OCI-LY7 (cell line): ENCODE measurements at regions not wholly inside any gene's neighbourhood (a gene's known extent, or its start where the extent isn't known, plus 50 kb on each side); places are given as distances from the start of the nearest gene placed in this dataset.

Source experiments
- BruUV-seq: library from RNA; stranded (reverse); fragments of 400-500 nt; replicated peaks from 2 replicates; lab custom pipeline; 2021; lab: Mats Ljungman, UMichigan
- CTCF ChIA-PET: fragments of 300-600 bp; sonication (Branson Sonifier 250); formaldehyde crosslinking; loops from one replicate; lab custom pipeline; 2022; ENCODE audit warnings: antibody characterized with exemption; ENCODE audit not compliant: unreplicated experiment; lab: Charles Lee
- POLR2A ChIA-PET: fragments of 300-600 bp; sonication (Branson Sonifier 250); formaldehyde crosslinking; loops from one replicate; lab custom pipeline; 2022; ENCODE audit warnings: antibody characterized with exemption; lab: Charles Lee
- DNase-seq: peaks from one replicate; pipeline ENCODE4 v3.0.0-alpha.2; 2015; ENCODE audit warnings: low spot score
- H2AFZ ChIP-seq: fragments of 200-600 bp; sonication (generic), shearing (Covaris generic); 2 replicates; pipeline ENCODE4 v1.6.1; 2014; ENCODE audit warnings: mild to moderate bottlenecking, antibody characterized with exemption, low read length, moderate library complexity
- H3K27ac ChIP-seq: fragments of 200-600 bp; sonication (generic); 2 replicates; pipeline ENCODE4 v1.5.1; 2014; ENCODE audit warnings: mixed run types, low read depth, mild to moderate bottlenecking, moderate library complexity, low read length, inconsistent platforms; ENCODE audit not compliant: poor library complexity, severe bottlenecking
- H3K36me3 ChIP-seq: fragments of 200-600 bp; sonication (generic); 2 replicates; pipeline ENCODE4 v1.6.1; 2014; ENCODE audit warnings: mild to moderate bottlenecking, antibody characterized with exemption, low read length, moderate library complexity, mixed read lengths; ENCODE audit not compliant: insufficient read depth
- H3K4me1 ChIP-seq: fragments of 200-600 bp; sonication (generic); 2 replicates; pipeline ENCODE4 v1.5.1; 2014; ENCODE audit warnings: mild to moderate bottlenecking, low read length; ENCODE audit not compliant: insufficient read depth, poor library complexity, severe bottlenecking
- H3K4me2 ChIP-seq: fragments of 200-600 bp; sonication (generic); 2 replicates; pipeline ENCODE4 v1.6.1; 2014; ENCODE audit warnings: mild to moderate bottlenecking, low read length
- H3K4me3 ChIP-seq: fragments of 200-600 bp; sonication (generic); 2 replicates; pipeline ENCODE4 v1.5.1; 2014; ENCODE audit warnings: mild to moderate bottlenecking, low read depth, low read length; ENCODE audit not compliant: poor library complexity, severe bottlenecking
- H3K79me2 ChIP-seq: fragments of 200-600 bp; sonication (generic); 2 replicates; pipeline ENCODE4 v1.6.1; 2016; ENCODE audit warnings: low read depth, mild to moderate bottlenecking, low read length, moderate library complexity, mixed read lengths; ENCODE audit not compliant: insufficient read depth
- H3K9me2 ChIP-seq: fragments of 200-600 bp; sonication (generic); 2 replicates; pipeline ENCODE4 v1.6.1; 2016; ENCODE audit warnings: mild to moderate bottlenecking, low read length, mixed read lengths; ENCODE audit not compliant: insufficient read depth
- H3K9me3 ChIP-seq: fragments of 200-600 bp; sonication (generic); 2 replicates; pipeline ENCODE4 v1.6.1; 2014; ENCODE audit warnings: mild to moderate bottlenecking, mixed run types, low read length, mixed read lengths
- H4K20me1 ChIP-seq: fragments of 200-600 bp; sonication (generic); 2 replicates; pipeline ENCODE4 v1.6.1; 2014; ENCODE audit warnings: mild to moderate bottlenecking, antibody characterized with exemption, low read length, moderate library complexity, mixed read lengths; ENCODE audit not compliant: insufficient read depth
- CTCF ChIP-seq: fragments of 200-600 bp; sonication (generic); conservative IDR thresholded peaks from 2 replicates; pipeline ENCODE4 v1.5.1; 2014; ENCODE audit warnings: mild to moderate bottlenecking, antibody characterized with exemption, low read length, moderate library complexity, mixed read lengths
- EZH2phosphoT487 ChIP-seq: fragments of 200-600 bp; sonication (generic); IDR thresholded peaks from 2 replicates; pipeline ENCODE4 v1.6.1; 2018; ENCODE audit warnings: low read depth, borderline replicate concordance, mild to moderate bottlenecking, mixed run types, antibody characterized with exemption, low read length, moderate library complexity, mixed read lengths
- intact Hi-C: fragments of 100-400 bp; cut with micrococcal nuclease; formaldehyde crosslinking; loops from one replicate; pipeline ENCODE4 v1.10.0; 2022; ENCODE audit not compliant: unreplicated experiment

- no peaks in the 10 kb centered on the region for H3K9me3 ChIP-seq
- H3K79me2 ChIP-seq, result no peaks in the 10 kb centered on the region
- POLR2A ChIA-PET, result no interaction called here
- no peaks in the 10 kb centered on the region for H3K36me3 ChIP-seq
- no peak overlapping the region for H3K4me3 ChIP-seq
- H4K20me1 ChIP-seq, result no peaks in the 10 kb centered on the region
- CTCF ChIA-PET, result no interaction called here
- no peaks in the 10 kb centered on the region for H3K9me2 ChIP-seq
- H2AFZ ChIP-seq, result no peak overlapping the region
- no peaks in the 10 kb centered on the region for H3K4me1 ChIP-seq
- intact Hi-C loops, result no loop called here
- no peak for DNase-seq
- H3K27ac ChIP-seq, result no peak overlapping the region
- no TSS peak for BruUV-seq
- TF ChIP-seq CTCF (no peak), EZH2phosphoT487 (no peak)
- no peak overlapping the region for H3K4me2 ChIP-seq
These were observed 99.4 kb upstream of the SLC2A1 start for GRCh38 chr1:43058056-43058455.

GRCh38 chr1:43057567-43057966, 98.9 kb upstream of the SLC2A1 start:
- H4K20me1 ChIP-seq, result no peaks in the 10 kb centered on the region
- no peaks in the 10 kb centered on the region for H3K9me2 ChIP-seq
- no peaks in the 10 kb centered on the region for H3K4me1 ChIP-seq
- intact Hi-C loops, result no loop called here
- POLR2A ChIA-PET, result interaction anchor here (0.6 kb wide), 1 partner anchor 542 kb away, joined by 5 read pairs; no protein-coding TSS in a partner anchor
- no peaks in the 10 kb centered on the region for H3K36me3 ChIP-seq
- no TSS peak for BruUV-seq
- CTCF ChIA-PET, result no interaction called here
- H3K27ac ChIP-seq, result no peak overlapping the region
- TF ChIP-seq EZH2phosphoT487 (no peak), CTCF (no peak)
- DNase-seq, result no peak
- H3K4me3 ChIP-seq, result no peak overlapping the region
- H2AFZ ChIP-seq, result no peak overlapping the region
- no peaks in the 10 kb centered on the region for H3K79me2 ChIP-seq
- no peak overlapping the region for H3K4me2 ChIP-seq
- no peaks in the 10 kb centered on the region for H3K9me3 ChIP-seq

GRCh38 chr1:43056981-43057391, 98.3 kb upstream of the SLC2A1 start:
- no peaks in the 10 kb centered on the region for H3K36me3 ChIP-seq
- no peaks in the 10 kb centered on the region for H4K20me1 ChIP-seq
- POLR2A ChIA-PET, result interaction anchor here (0.5 to 0.6 kb wide), 2 partner anchors 152 to 542 kb away, joined by 3 to 5 read pairs; no protein-coding TSS in a partner anchor
- CTCF ChIA-PET, result no interaction called here
- intact Hi-C loops, result no loop called here
- no peaks in the 10 kb centered on the region for H3K79me2 ChIP-seq
- no peak for TF ChIP-seq EZH2phosphoT487
- TF ChIP-seq CTCF, result no peak
- H3K4me1 ChIP-seq, result no peaks in the 10 kb centered on the region
- no peak overlapping the region for H3K27ac ChIP-seq
- no peak overlapping the region for H3K4me2 ChIP-seq
- no TSS peak for BruUV-seq
- no peaks in the 10 kb centered on the region for H3K9me2 ChIP-seq
- no peak for DNase-seq
- no peak overlapping the region for H2AFZ ChIP-seq
- H3K9me3 ChIP-seq, result no peaks in the 10 kb centered on the region
- H3K4me3 ChIP-seq, result no peak overlapping the region
